ENCODE measurements at regions not wholly inside any gene's neighbourhood (a gene's known extent, or its start where the extent isn't known, plus 50 kb on each side); places are given as distances from the start of the nearest gene placed in this dataset.

DNA sequence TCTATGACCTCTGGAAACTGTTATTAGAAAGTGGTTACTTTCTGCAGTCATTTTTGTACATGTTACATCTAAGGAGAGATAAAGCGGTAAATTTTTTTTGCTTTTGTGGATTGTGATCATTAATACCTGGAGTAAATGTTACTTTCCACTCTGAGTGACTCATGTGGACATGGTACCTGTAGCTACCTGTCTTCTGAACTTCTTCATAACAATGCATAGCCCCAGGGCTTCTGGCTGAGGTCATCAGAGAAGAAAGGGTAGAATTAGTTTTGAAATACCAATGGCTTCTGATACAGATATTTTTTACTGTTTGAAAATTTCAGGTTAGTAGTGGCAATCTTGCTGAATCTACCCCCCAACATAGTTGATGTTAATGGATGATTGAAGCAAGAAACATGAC is 489.3 kb downstream of the RWDD3 start:
- H3K36me3 ChIP-seq (ENCODE audit: control insufficient read depth in 2 of 2, extremely low read depth in 1 of 2, insufficient read depth in 2 of 2, low read length in 2 of 2) = no peaks in the 10 kb centered on the region
- H3K9me1 ChIP-seq (ENCODE audit: control insufficient read depth, extremely low read depth, insufficient read depth, low read length) = no peaks in the 10 kb centered on the region
- no peak overlapping the region for H2AFZ ChIP-seq (ENCODE audit: control insufficient read depth, low read length)
- H3K4me1 ChIP-seq (ENCODE audit: control insufficient read depth, extremely low read depth, insufficient read depth, low read length) = peaks cover 13% of the 10 kb centered on the region
- H3K4me2 ChIP-seq (ENCODE audit: control insufficient read depth, extremely low read depth, insufficient read depth, low read depth, low read length) = peak overlapping the region; percentile 65
- TF ChIP-seq, protein P1, sequence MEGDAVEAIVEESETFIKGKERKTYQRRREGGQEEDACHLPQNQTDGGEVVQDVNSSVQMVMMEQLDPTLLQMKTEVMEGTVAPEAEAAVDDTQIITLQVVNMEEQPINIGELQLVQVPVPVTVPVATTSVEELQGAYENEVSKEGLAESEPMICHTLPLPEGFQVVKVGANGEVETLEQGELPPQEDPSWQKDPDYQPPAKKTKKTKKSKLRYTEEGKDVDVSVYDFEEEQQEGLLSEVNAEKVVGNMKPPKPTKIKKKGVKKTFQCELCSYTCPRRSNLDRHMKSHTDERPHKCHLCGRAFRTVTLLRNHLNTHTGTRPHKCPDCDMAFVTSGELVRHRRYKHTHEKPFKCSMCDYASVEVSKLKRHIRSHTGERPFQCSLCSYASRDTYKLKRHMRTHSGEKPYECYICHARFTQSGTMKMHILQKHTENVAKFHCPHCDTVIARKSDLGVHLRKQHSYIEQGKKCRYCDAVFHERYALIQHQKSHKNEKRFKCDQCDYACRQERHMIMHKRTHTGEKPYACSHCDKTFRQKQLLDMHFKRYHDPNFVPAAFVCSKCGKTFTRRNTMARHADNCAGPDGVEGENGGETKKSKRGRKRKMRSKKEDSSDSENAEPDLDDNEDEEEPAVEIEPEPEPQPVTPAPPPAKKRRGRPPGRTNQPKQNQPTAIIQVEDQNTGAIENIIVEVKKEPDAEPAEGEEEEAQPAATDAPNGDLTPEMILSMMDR (optimal IDR thresholded peaks at IDR 0.05 in 1 of 3, IDR thresholded peaks at IDR 0.05 in 1 of 3, conservative IDR thresholded peaks at IDR 0.05 in 1 of 3; ENCODE audit: extremely low read depth in 1 of 3, insufficient read depth in 2 of 3, low read length in 3 of 3) = no peak
- no peak for TF ChIP-seq EZH2 (IDR thresholded peaks at IDR 0.05; ENCODE audit: low read length)
- no peak overlapping the region for H3K4me3 ChIP-seq (ENCODE audit: control insufficient read depth in 2 of 3, extremely low read depth in 1 of 3, insufficient read depth in 2 of 3, low read depth in 1 of 3, low read length in 3 of 3)
- no peaks in the 10 kb centered on the region for H4K20me1 ChIP-seq (ENCODE audit: control insufficient read depth, extremely low read depth, insufficient read depth, low read length)
- dilution Hi-C loops (cut with MboI; ENCODE audit: extremely low pct_ligation_motif_present, low sequenced_read_pairs) = no loop called here
- H3K9me3 ChIP-seq (ENCODE audit: control insufficient read depth, low read depth, low read length) = no peaks in the 10 kb centered on the region
- DNase-seq (ENCODE audit: low read depth, low spot score) (peak; percentile 81), FAIRE-seq (peak; percentile 97)
- H3K27ac ChIP-seq (ENCODE audit: control insufficient read depth, insufficient read depth, low read length) = peak overlapping the region; percentile 64
- H3K79me2 ChIP-seq (ENCODE audit: control insufficient read depth, insufficient read depth, low read length) = no peaks in the 10 kb centered on the region
- H3K27me3 ChIP-seq (ENCODE audit: control insufficient read depth, extremely low read depth, insufficient read depth, low read length) = no peaks in the 10 kb centered on the region
- peak overlapping the region; percentile 14 for H3K9ac ChIP-seq (ENCODE audit: control insufficient read depth, extremely low read depth, insufficient read depth, low read length)

DNA sequence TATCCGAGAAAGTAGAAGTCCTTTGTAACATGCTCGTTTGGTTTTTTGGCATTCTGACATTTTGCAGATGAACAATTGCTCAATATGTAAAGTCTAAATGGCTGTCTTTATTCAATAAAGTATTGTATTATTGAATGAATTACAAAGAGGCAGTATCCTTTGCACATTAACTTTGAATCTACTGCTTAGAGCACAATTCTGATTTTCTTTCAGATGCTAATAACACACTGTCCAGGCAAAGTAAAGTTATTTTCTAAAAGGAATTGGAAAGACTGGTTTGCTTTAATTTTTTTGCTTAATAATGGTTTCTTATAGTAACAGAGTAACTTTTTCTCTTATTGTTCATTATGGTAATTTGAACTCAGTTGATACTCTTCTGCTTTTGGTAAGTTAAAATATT is 494.8 kb downstream of the RWDD3 start:
- Histone ChIP-seq H3K27me3 (ENCODE audit: control insufficient read depth, extremely low read depth, insufficient read depth, low read length) (no peaks in the 10 kb centered on the region), H4K20me1 (ENCODE audit: control insufficient read depth, extremely low read depth, insufficient read depth, low read length) (no peaks in the 10 kb centered on the region), H3K4me3 (ENCODE audit: control insufficient read depth in 2 of 3, extremely low read depth in 1 of 3, insufficient read depth in 2 of 3, low read depth in 1 of 3, low read length in 3 of 3) (no peak overlapping the region), H3K27ac (ENCODE audit: control insufficient read depth, insufficient read depth, low read length) (no peak overlapping the region), H3K4me2 (ENCODE audit: control insufficient read depth, extremely low read depth, insufficient read depth, low read depth, low read length) (no peak overlapping the region), H3K36me3 (ENCODE audit: control insufficient read depth in 2 of 2, extremely low read depth in 1 of 2, insufficient read depth in 2 of 2, low read length in 2 of 2) (no peaks in the 10 kb centered on the region), H3K4me1 (ENCODE audit: control insufficient read depth, extremely low read depth, insufficient read depth, low read length) (peaks cover 12% of the 10 kb centered on the region), H3K9ac (ENCODE audit: control insufficient read depth, extremely low read depth, insufficient read depth, low read length) (no peak overlapping the region), H3K9me3 (ENCODE audit: control insufficient read depth, low read depth, low read length) (no peaks in the 10 kb centered on the region), H3K79me2 (ENCODE audit: control insufficient read depth, insufficient read depth, low read length) (no peaks in the 10 kb centered on the region), H2AFZ (ENCODE audit: control insufficient read depth, low read length) (no peak overlapping the region), H3K9me1 (ENCODE audit: control insufficient read depth, extremely low read depth, insufficient read depth, low read length) (no peaks in the 10 kb centered on the region)
- FAIRE-seq = no peak
- dilution Hi-C loops (cut with MboI; ENCODE audit: extremely low pct_ligation_motif_present, low sequenced_read_pairs) = no loop called here
- no peak for TF ChIP-seq EZH2 (IDR thresholded peaks at IDR 0.05; ENCODE audit: low read length)
- TF ChIP-seq, protein P1 (optimal IDR thresholded peaks at IDR 0.05 in 1 of 3, IDR thresholded peaks at IDR 0.05 in 1 of 3, conservative IDR thresholded peaks at IDR 0.05 in 1 of 3; ENCODE audit: extremely low read depth in 1 of 3, insufficient read depth in 2 of 3, low read length in 3 of 3) = no peak
- no peak for DNase-seq (ENCODE audit: low read depth, low spot score)

Measured in keratinocyte (primary cell).